K562 (cell line): ENCODE measurements at regions not wholly inside any gene's neighbourhood (a gene's known extent, or its start where the extent isn't known, plus 50 kb on each side); places are given as distances from the start of the nearest gene placed in this dataset.

Source experiments
- ATAC-seq: fragments of 200-7000 bp; cut with Tn5 transposase; 3 replicates; pipeline ENCODE4 v1.9.1; 2020; ENCODE audit warnings: moderate library complexity
- BruUV-seq: library from RNA; stranded (reverse); fragments of 400-500 nt; replicated peaks from 2 replicates; lab custom pipeline; 2021; lab: Mats Ljungman, UMichigan
- CTCF ChIA-PET: fragments of 300-600 bp; formaldehyde crosslinking; extraction: SDS; loops from one replicate; lab custom pipeline; 2021; ENCODE audit warnings: low intra/inter-chr PET ratio; lab: Yijun Ruan, JAX
- POLR2A ChIA-PET: fragments of 300-600, 350-650 bp; sonication (Branson Sonifier 250); formaldehyde crosslinking; extraction: SDS; loops from one replicate; lab custom pipeline; 2021; ENCODE audit warnings: antibody characterized with exemption, inconsistent platforms; lab: Yijun Ruan, JAX
- DNase-seq, 4 experiments: peaks; one replicate each; pipeline versions ENCODE4 v3.0.0 to v3.0.0-alpha.2; 2011 to 2018; ENCODE audit warnings: low spot score in 3 of 4, mixed read lengths in 3 of 4; ENCODE audit errors: extremely low read depth in 1 of 4
- FAIRE-seq: peaks from 2 replicates; lab custom pipeline; 2011; peaks lifted over from hg19 to GRCh38; lab: Jason Lieb, UNC
- H2AFZ ChIP-seq: 2 replicates; pipeline ENCODE4 v1.6.0; 2011; ENCODE audit warnings: low read depth, low read length, control low read depth, inconsistent platforms
- H3K27ac ChIP-seq: fragments of 200-600 bp; 3 replicates; pipeline ENCODE4 v1.8.0; 2011; ENCODE audit warnings: low read depth, mild to moderate bottlenecking, control low read depth, inconsistent platforms, low read length, moderate library complexity, mixed read lengths; ENCODE audit errors: extremely low read depth
- H3K27me3 ChIP-seq, 2 experiments: fragments of 300-600 bp in 1 of 2; 2 replicates in 1 of 2; 3 replicates in 1 of 2; pipeline versions ENCODE4 v1.6.0 to v1.8.0; 2011; ENCODE audit warnings: inconsistent platforms in 2 of 2, low read length in 2 of 2, mild to moderate bottlenecking in 1 of 2, mixed read lengths in 1 of 2, moderate library complexity in 1 of 2; ENCODE audit not compliant: control insufficient read depth in 2 of 2, insufficient read depth in 2 of 2
- H3K36me3 ChIP-seq: fragments of 300-600 bp; 3 replicates; pipeline ENCODE4 v1.8.0; 2011; ENCODE audit warnings: mild to moderate bottlenecking, low read length, inconsistent platforms; ENCODE audit not compliant: control insufficient read depth, insufficient read depth
- H3K4me1 ChIP-seq, 2 experiments: fragments of 200-600 bp in 1 of 2; replicated peaks in 1 of 2; 2 replicates in 1 of 2; 3 replicates in 1 of 2; pipeline versions ENCODE4 v1.5.1 to v1.8.0; 2011; ENCODE audit warnings: inconsistent platforms in 2 of 2, low read length in 2 of 2, mild to moderate bottlenecking in 1 of 2, mixed read lengths in 1 of 2, moderate library complexity in 1 of 2; ENCODE audit not compliant: control insufficient read depth in 2 of 2, insufficient read depth in 2 of 2
- H3K4me2 ChIP-seq: 2 replicates; pipeline ENCODE4 v1.6.1; 2011; ENCODE audit warnings: low read length, control low read depth, inconsistent platforms, mixed read lengths; ENCODE audit not compliant: insufficient read depth
- H3K4me3 ChIP-seq: fragments of 200-600 bp; sonication (generic), shearing (Covaris generic); 2 replicates; pipeline ENCODE4 v1.5.1; 2016; ENCODE audit warnings: control low read depth, inconsistent platforms
- H3K79me2 ChIP-seq: fragments of 200-600 bp; 3 replicates; pipeline ENCODE4 v1.8.0; 2011; ENCODE audit warnings: low read length, inconsistent platforms; ENCODE audit not compliant: control insufficient read depth, insufficient read depth
- H3K9ac ChIP-seq, 2 experiments: 2 replicates each; pipeline versions ENCODE4 v1.6.0 to v1.6.1; 2011; ENCODE audit warnings: low read depth in 2 of 2, low read length in 2 of 2, control low read depth in 1 of 2, inconsistent platforms in 1 of 2, mild to moderate bottlenecking in 1 of 2, mixed read lengths in 1 of 2; ENCODE audit not compliant: insufficient read depth in 1 of 2
- H3K9me1 ChIP-seq: one replicate; pipeline ENCODE4 v1.6.0; 2011; ENCODE audit warnings: inconsistent platforms, mild to moderate bottlenecking, low read length, moderate library complexity; ENCODE audit not compliant: control insufficient read depth, insufficient read depth
- H3K9me3 ChIP-seq: replicated peaks from 2 replicates; pipeline ENCODE4 v1.5.1; 2011; ENCODE audit warnings: low read depth, low read length, inconsistent platforms; ENCODE audit not compliant: control insufficient read depth, insufficient read depth
- H4K20me1 ChIP-seq: replicated peaks from 2 replicates; pipeline ENCODE4 v1.6.1; 2011; ENCODE audit warnings: low read length, inconsistent platforms, mixed read lengths; ENCODE audit not compliant: control insufficient read depth, insufficient read depth
- ATF1 ChIP-seq, 2 experiments: fragments of 450-650 bp in 1 of 2; IDR thresholded peaks; 2 replicates each; pipeline ENCODE4 v1.6.1; 2016; ENCODE audit warnings: missing compliant biosample characterization in 1 of 2, missing genetic modification characterization in 1 of 2
- ELF4 ChIP-seq: fragments of 450-650 bp; formaldehyde crosslinking; IDR thresholded peaks from 2 replicates; pipeline ENCODE4 v1.4.0; 2022; ENCODE audit warnings: missing genetic modification characterization
- ELK3 ChIP-seq: fragments of 450-650 bp; formaldehyde crosslinking; IDR thresholded peaks from 2 replicates; pipeline ENCODE4 v1.4.0; 2020; ENCODE audit warnings: mild to moderate bottlenecking
- FOXM1 ChIP-seq, 2 experiments: fragments of 450-650 bp in 1 of 2; sonication (generic) in 1 of 2; formaldehyde crosslinking in 1 of 2; IDR thresholded peaks; 2 replicates each; pipeline versions ENCODE4 v1.6.1 to v1.9.0; 2017 to 2022; ENCODE audit warnings: low read depth in 2 of 2, mild to moderate bottlenecking in 2 of 2, missing genetic modification reagents in 1 of 2, moderate library complexity in 1 of 2
- HDAC6 ChIP-seq: IDR thresholded peaks from 2 replicates; pipeline ENCODE4 v1.6.1; 2012; ENCODE audit warnings: low read depth, mild to moderate bottlenecking, control low read depth, inconsistent platforms, low read length, moderate library complexity
- KAT2B ChIP-seq: IDR thresholded peaks from one replicate; pipeline ENCODE4 v1.6.1; 2012; ENCODE audit warnings: low read depth, mild to moderate bottlenecking, control low read depth, inconsistent platforms, low read length, moderate library complexity
- NUFIP1 ChIP-seq: fragments of 450-650 bp; IDR thresholded peaks from 2 replicates; pipeline ENCODE4 v1.6.1; 2018; ENCODE audit not compliant: partially characterized antibody
- SMARCA5 ChIP-seq: fragments of 450-650 bp; IDR thresholded peaks from 2 replicates; pipeline ENCODE4 v1.6.1; 2016
- SMARCB1 ChIP-seq: IDR thresholded peaks from 2 replicates; pipeline ENCODE4 v1.6.1; 2011; ENCODE audit warnings: improper control_type of control experiment, low read depth; ENCODE audit not compliant: insufficient read length
- SMARCE1 ChIP-seq: fragments of 450-650 bp; IDR thresholded peaks from 2 replicates; pipeline ENCODE4 v1.7.1; 2016; ENCODE audit warnings: mild to moderate bottlenecking
- TEAD1 ChIP-seq, 2 experiments: fragments of 450-650 bp in 1 of 2; sonication (generic) in 1 of 2; formaldehyde crosslinking; IDR thresholded peaks; 2 replicates each; pipeline versions ENCODE4 v1.4.0 to v1.8.0; 2020 to 2022; ENCODE audit warnings: mild to moderate bottlenecking in 2 of 2, missing genetic modification reagents in 1 of 2
- TRIM24 ChIP-seq, 2 experiments: fragments of 450-650 bp; IDR thresholded peaks; 2 replicates each; pipeline ENCODE4 v1.6.1; 2016
- TRIM25 ChIP-seq: fragments of 450-650 bp; IDR thresholded peaks from 2 replicates; pipeline ENCODE4 v1.7.0; 2016; ENCODE audit warnings: borderline replicate concordance
- ZC3H4 ChIP-seq: sonication (generic); formaldehyde crosslinking; IDR thresholded peaks from 2 replicates; pipeline ENCODE4 v1.9.0; 2021; ENCODE audit warnings: missing genetic modification reagents, borderline replicate concordance
- ZNF280A ChIP-seq: fragments of 450-650 bp; IDR thresholded peaks from 2 replicates; pipeline ENCODE4 v1.6.1; 2018; ENCODE audit warnings: mild to moderate bottlenecking, low read depth; ENCODE audit not compliant: partially characterized antibody
- ZNF395 ChIP-seq: fragments of 200-800 bp; sonication (Bioruptor generic); IDR thresholded peaks from 2 replicates; pipeline ENCODE4 v1.6.1; 2017; ENCODE audit warnings: missing genetic modification characterization, missing compliant biosample characterization
- ZNF551 ChIP-seq: fragments of 250-450 bp; sonication (Bioruptor Pico); IDR thresholded peaks from 2 replicates; pipeline ENCODE4 v1.5.0; 2021; ENCODE audit warnings: mild to moderate bottlenecking, moderate library complexity
- ZNF79 ChIP-seq: fragments of 250-450 bp; sonication (Bioruptor Pico); IDR thresholded peaks from 2 replicates; pipeline ENCODE4 v1.4.0; 2020; ENCODE audit warnings: low read depth, mild to moderate bottlenecking, moderate library complexity
- WGBS: fragments of 100-300 bp; shearing (Covaris generic); methylation state at CpG from one replicate; pipeline ENCODE4 v1.1.6; 2016; ENCODE audit warnings: low coverage, mixed read lengths; ENCODE audit not compliant: insufficient coverage; ENCODE audit errors: missing lambda C conversion rate; 5-methylcytosine and 5-hydroxymethylcytosine counted together
- in situ Hi-C: fragments of 300-500 bp; cut with MboI; formaldehyde crosslinking; loops from 4 replicates; pipeline ENCODE4 v1.15.0; 2018; ENCODE audit warnings: inconsistent platforms, mixed read lengths
- intact Hi-C: fragments of 100-400 bp; cut with micrococcal nuclease; formaldehyde crosslinking; loops from 2 replicates; pipeline ENCODE4 v1.14.2; 2022

GRCh38 chr9:87226896-87227295 is 270.8 kb upstream of the DAPK1 start (continued):
- no peak for TF ChIP-seq ELK3
- no peak for TF ChIP-seq HDAC6
- TF ChIP-seq ELF4 (CRISPR knock-in tag), result no peak
- TF ChIP-seq KAT2B, result no peak
- no peak for TF ChIP-seq ZNF79 (CRISPR knock-in tag)
- TF ChIP-seq SMARCE1, result no peak
- TF ChIP-seq FOXM1 (IDR thresholded peaks at IDR 0.05; ENCODE audit: low read depth), result no peak
- TF ChIP-seq FOXM1 (CRISPR knock-in tag; IDR thresholded peaks at IDR 0.05; ENCODE audit: low read depth), result no peak
- TF ChIP-seq SMARCA5, result no peak

- DNase-seq (no peak), ATAC-seq (no peak), FAIRE-seq (no peak)
- Histone ChIP-seq H2AFZ (no peak overlapping the region), H3K27me3 (no peaks in the 10 kb centered on the region), H3K4me2 (no peak overlapping the region), H3K9me1 (no peaks in the 10 kb centered on the region), H4K20me1 (no peaks in the 10 kb centered on the region), H3K4me3 (no peak overlapping the region), H3K9ac (no peak overlapping the region), H3K36me3 (no peaks in the 10 kb centered on the region), H3K79me2 (no peaks in the 10 kb centered on the region), H3K4me1 (no peaks in the 10 kb centered on the region), H3K27ac (no peak overlapping the region), H3K9me3 (no peaks in the 10 kb centered on the region)
- ChIA-PET CTCF (no interaction called here), POLR2A (no interaction called here)
- WGBS, result 0% methylated on average over 3 of the region's 3 CpGs
- BruUV-seq, result no TSS peak
- in situ Hi-C loops, result no loop called here
- intact Hi-C loops, result no loop called here
- TF ChIP-seq TRIM24 (IDR thresholded peaks at IDR 0.05), result no peak
- no peak for TF ChIP-seq ZNF395 (CRISPR knock-in tag)
- no peak for TF ChIP-seq NUFIP1
- TF ChIP-seq ZNF551 (CRISPR knock-in tag), result no peak
- TF ChIP-seq TEAD1 (CRISPR knock-in tag; IDR thresholded peaks at IDR 0.05), result no peak
- TF ChIP-seq SMARCB1, result no peak
- no peak for TF ChIP-seq TRIM25
- no peak for TF ChIP-seq ZNF280A
- TF ChIP-seq ZC3H4 (CRISPR knock-in tag), result no peak
- no peak for TF ChIP-seq ATF1 (CRISPR knock-in tag; IDR thresholded peaks at IDR 0.05)
- no peak for TF ChIP-seq ATF1 (tag; IDR thresholded peaks at IDR 0.05)
Measured at GRCh38 chr9:87227456-87227855, 270.2 kb upstream of the DAPK1 start.
